GM12878 (cell line): ENCODE measurements at regions not wholly inside any gene's neighbourhood (a gene's known extent, or its start where the extent isn't known, plus 50 kb on each side); places are given as distances from the start of the nearest gene placed in this dataset.

Experiments
- ATAC-seq: fragments of 200-7000 bp; cut with Tn5 transposase; 3 replicates; pipeline ENCODE4 v1.9.1; 2020; ENCODE audit warnings: mild to moderate bottlenecking, moderate library complexity
- BruUV-seq: library from RNA; stranded (reverse); fragments of 400-500 nt; replicated peaks from 2 replicates; lab custom pipeline; 2021; lab: Mats Ljungman, UMichigan
- CTCF ChIA-PET: fragments of 300-600 bp; sonication (Branson Sonifier 250); formaldehyde crosslinking; extraction: SDS; loops from one replicate; lab custom pipeline; 2021; ENCODE audit warnings: inconsistent platforms; lab: Yijun Ruan, JAX
- POLR2A ChIA-PET: fragments of 350-600 bp; formaldehyde crosslinking; extraction: SDS; loops from one replicate; lab custom pipeline; 2021; ENCODE audit warnings: inconsistent platforms; lab: Charles Lee
- RAD21 ChIA-PET: fragments of 300-600 bp; sonication (Branson Sonifier 250); formaldehyde crosslinking; loops from one replicate; lab custom pipeline; 2023; ENCODE audit warnings: antibody characterized with exemption; ENCODE audit not compliant: unreplicated experiment; lab: Charles Lee
- SMC1A ChIA-PET: fragments of 300-600 bp; sonication (Branson Sonifier 250); formaldehyde crosslinking; loops from one replicate; lab custom pipeline; 2023; ENCODE audit not compliant: unreplicated experiment, uncharacterized antibody; lab: Charles Lee
- DNase-seq: peaks from one replicate; pipeline ENCODE4 v3.0.0-alpha.2; 2011; ENCODE audit warnings: low read depth, low spot score
- FAIRE-seq: peaks from 3 replicates; lab custom pipeline; 2011; peaks lifted over from hg19 to GRCh38; lab: Jason Lieb, UNC
- H2AFZ ChIP-seq: 2 replicates; pipeline ENCODE4 v1.6.0; 2011; ENCODE audit warnings: low read depth, low read length, control low read depth; ENCODE audit not compliant: control insufficient read depth
- H3K27ac ChIP-seq: 2 replicates; pipeline ENCODE4 v1.5.1; 2011; ENCODE audit warnings: control low read depth; ENCODE audit not compliant: control insufficient read depth, insufficient read depth
- H3K27me3 ChIP-seq, 2 experiments: replicated peaks in 1 of 2; 2 replicates each; pipeline versions ENCODE4 v1.6.0 to v1.6.1; 2011; ENCODE audit warnings: low read length in 1 of 2; ENCODE audit not compliant: control insufficient read depth in 2 of 2, insufficient read depth in 2 of 2
- H3K36me3 ChIP-seq, 2 experiments: 2 replicates each; pipeline ENCODE4 v1.5.1; 2011; ENCODE audit warnings: low read length in 1 of 2; ENCODE audit not compliant: control insufficient read depth in 2 of 2, insufficient read depth in 2 of 2
- H3K4me1 ChIP-seq: 2 replicates; pipeline ENCODE4 v1.6.1; 2011; ENCODE audit warnings: mild to moderate bottlenecking, low read length, moderate library complexity, mixed read lengths; ENCODE audit not compliant: control insufficient read depth, insufficient read depth
- H3K4me2 ChIP-seq: 2 replicates; pipeline ENCODE4 v1.6.0; 2011; ENCODE audit warnings: control low read depth; ENCODE audit not compliant: control insufficient read depth, insufficient read depth
- H3K4me3 ChIP-seq: fragments of 200-600 bp; sonication (generic); 2 replicates; pipeline ENCODE4 v1.5.1; 2016
- H3K79me2 ChIP-seq: 2 replicates; pipeline ENCODE4 v1.6.0; 2011; ENCODE audit warnings: low read length; ENCODE audit not compliant: control insufficient read depth, insufficient read depth
- H3K9ac ChIP-seq: 2 replicates; pipeline ENCODE4 v1.8.0; 2011; ENCODE audit warnings: low read length, control low read depth, mixed read lengths; ENCODE audit not compliant: control insufficient read depth, insufficient read depth
- H3K9me3 ChIP-seq: replicated peaks from 3 replicates; pipeline ENCODE4 v1.5.1; 2011; ENCODE audit warnings: mild to moderate bottlenecking, low read length; ENCODE audit not compliant: control insufficient read depth, insufficient read depth
- H4K20me1 ChIP-seq: 2 replicates; pipeline ENCODE4 v1.6.0; 2011; ENCODE audit not compliant: control insufficient read depth, insufficient read depth
- CBX5 ChIP-seq: sonication (generic); IDR thresholded peaks from 2 replicates; pipeline ENCODE4 v1.6.1; 2016; ENCODE audit warnings: low read depth, moderate library complexity, mild to moderate bottlenecking, inconsistent platforms
- EED ChIP-seq: sonication (generic); IDR thresholded peaks from 2 replicates; pipeline ENCODE4 v1.6.1; 2016; ENCODE audit warnings: antibody characterized with exemption, low read depth
- GABPA ChIP-seq: IDR thresholded peaks from 2 replicates; pipeline ENCODE4 v1.6.1; 2014; ENCODE audit warnings: antibody characterized with exemption, low read depth, mild to moderate bottlenecking, inconsistent platforms
- KDM1A ChIP-seq: fragments of 200-600 bp; sonication (generic); IDR thresholded peaks from 2 replicates; pipeline ENCODE4 v1.6.1; 2016; ENCODE audit warnings: borderline replicate concordance
- LARP7 ChIP-seq: fragments of 450-650 bp; IDR thresholded peaks from 2 replicates; pipeline ENCODE4 v1.6.1; 2017; ENCODE audit warnings: mild to moderate bottlenecking
- MYB ChIP-seq: fragments of 150-350 bp; IDR thresholded peaks from 2 replicates; pipeline ENCODE4 v1.6.1; 2014; ENCODE audit warnings: mild to moderate bottlenecking, low read depth, low read length, borderline replicate concordance
- SIX5 ChIP-seq: IDR thresholded peaks from 2 replicates; pipeline ENCODE4 v1.6.1; 2011; ENCODE audit warnings: mild to moderate bottlenecking, low read depth, low read length, moderate library complexity; ENCODE audit not compliant: severe bottlenecking
- SMARCA5 ChIP-seq: fragments of 450-650 bp; IDR thresholded peaks from 2 replicates; pipeline ENCODE4 v1.6.1; 2017; ENCODE audit warnings: mild to moderate bottlenecking
- WGBS: methylation state at CpG from one replicate; pipeline ENCODE4 v1.1.6; 2016; ENCODE audit warnings: low lambda C conversion rate; ENCODE audit not compliant: insufficient replicate concordance, insufficient coverage; ENCODE audit errors: missing lambda C conversion rate; 5-methylcytosine and 5-hydroxymethylcytosine counted together
- in situ Hi-C: fragments of 300-500 bp; cut with MboI; formaldehyde crosslinking; loops from 9 replicates; pipeline ENCODE4 v1.14.3; 2018; ENCODE audit warnings: mixed read lengths
- intact Hi-C: fragments of 100-400 bp; cut with micrococcal nuclease; formaldehyde crosslinking; loops from one replicate; pipeline ENCODE4 v1.14.2; 2022; ENCODE audit not compliant: unreplicated experiment
- TF ChIP-seq, protein P1 (sequence below): fragments of 450-650 bp; IDR thresholded peaks from 2 replicates; pipeline ENCODE4 v1.6.1; 2017; ENCODE audit warnings: mild to moderate bottlenecking, moderate library complexity
- TF ChIP-seq, protein P2 (sequence below): fragments of 450-650 bp; IDR thresholded peaks from 2 replicates; pipeline ENCODE4 v1.6.1; 2017; ENCODE audit warnings: low read depth, mild to moderate bottlenecking, moderate library complexity
- TF ChIP-seq, protein P3 (sequence below): fragments of 150-350 bp; IDR thresholded peaks from 2 replicates; pipeline ENCODE4 v1.6.1; 2014; ENCODE audit warnings: mild to moderate bottlenecking, low read depth, low read length
- TF ChIP-seq, protein P4 (sequence below): fragments of 450-650 bp; conservative IDR thresholded peaks from 2 replicates; pipeline ENCODE4 v1.6.1; 2017; ENCODE audit warnings: mild to moderate bottlenecking, moderate library complexity

DNA sequence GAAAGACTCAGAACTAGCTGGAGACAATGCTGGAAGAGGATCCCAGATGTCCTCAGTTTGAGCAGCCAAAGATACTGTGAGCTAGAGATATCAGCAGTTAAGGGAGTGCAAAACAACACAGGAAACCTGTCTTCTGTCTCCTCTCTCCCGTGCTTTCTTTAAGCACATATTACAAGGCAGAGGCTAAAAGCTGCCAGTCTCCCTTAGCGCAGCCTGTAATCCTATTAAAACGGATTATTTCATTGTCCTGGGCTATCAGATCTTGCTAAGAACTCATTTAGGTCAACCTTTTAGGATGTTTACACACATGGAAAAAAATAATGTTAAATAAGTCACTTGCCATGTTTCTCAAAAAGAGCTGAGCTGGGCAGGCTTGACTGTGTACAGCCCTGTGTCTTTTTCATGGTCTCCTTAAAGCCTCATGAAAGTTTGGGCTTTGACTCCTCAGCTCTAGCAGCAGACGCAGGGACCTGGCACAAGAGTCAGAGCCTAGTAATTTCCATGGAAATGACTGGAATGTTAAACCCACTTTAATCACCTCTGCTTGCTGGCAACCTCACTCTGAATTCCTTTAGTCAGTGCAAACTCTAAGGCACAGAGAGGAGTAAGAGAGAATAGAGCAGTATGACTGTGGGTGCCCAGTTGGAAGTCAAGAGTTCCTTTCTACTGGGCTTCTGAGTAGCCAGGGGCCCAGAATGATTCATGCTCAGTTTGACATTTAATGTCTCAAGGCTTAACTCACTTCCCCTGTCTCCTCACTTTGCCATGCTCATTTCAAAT is 491.9 kb downstream of the NTRK3 start:
- H3K4me1 ChIP-seq = no peaks in the 10 kb centered on the region
- no peaks in the 10 kb centered on the region for H3K9me3 ChIP-seq
- ChIA-PET SMC1A (no interaction called here), RAD21 (interaction anchor here (0.6 kb wide), 1 partner anchor 826 kb away, joined by 3 read pairs; no protein-coding TSS in a partner anchor), POLR2A (no interaction called here), CTCF (no interaction called here)
- no peak for ATAC-seq
- intact Hi-C loops = no loop called here
- FAIRE-seq = no peak
- no peak overlapping the region for H3K27ac ChIP-seq
- WGBS = 19% methylated on average over 4 of the region's 4 CpGs
- H3K36me3 ChIP-seq = no peaks in the 10 kb centered on the region
- no peak overlapping the region for H3K9ac ChIP-seq
- BruUV-seq = no TSS peak
- DNase-seq = no peak
- no peaks in the 10 kb centered on the region for H3K79me2 ChIP-seq
- no peak for TF ChIP-seq GABPA
- TF ChIP-seq, protein P1, sequence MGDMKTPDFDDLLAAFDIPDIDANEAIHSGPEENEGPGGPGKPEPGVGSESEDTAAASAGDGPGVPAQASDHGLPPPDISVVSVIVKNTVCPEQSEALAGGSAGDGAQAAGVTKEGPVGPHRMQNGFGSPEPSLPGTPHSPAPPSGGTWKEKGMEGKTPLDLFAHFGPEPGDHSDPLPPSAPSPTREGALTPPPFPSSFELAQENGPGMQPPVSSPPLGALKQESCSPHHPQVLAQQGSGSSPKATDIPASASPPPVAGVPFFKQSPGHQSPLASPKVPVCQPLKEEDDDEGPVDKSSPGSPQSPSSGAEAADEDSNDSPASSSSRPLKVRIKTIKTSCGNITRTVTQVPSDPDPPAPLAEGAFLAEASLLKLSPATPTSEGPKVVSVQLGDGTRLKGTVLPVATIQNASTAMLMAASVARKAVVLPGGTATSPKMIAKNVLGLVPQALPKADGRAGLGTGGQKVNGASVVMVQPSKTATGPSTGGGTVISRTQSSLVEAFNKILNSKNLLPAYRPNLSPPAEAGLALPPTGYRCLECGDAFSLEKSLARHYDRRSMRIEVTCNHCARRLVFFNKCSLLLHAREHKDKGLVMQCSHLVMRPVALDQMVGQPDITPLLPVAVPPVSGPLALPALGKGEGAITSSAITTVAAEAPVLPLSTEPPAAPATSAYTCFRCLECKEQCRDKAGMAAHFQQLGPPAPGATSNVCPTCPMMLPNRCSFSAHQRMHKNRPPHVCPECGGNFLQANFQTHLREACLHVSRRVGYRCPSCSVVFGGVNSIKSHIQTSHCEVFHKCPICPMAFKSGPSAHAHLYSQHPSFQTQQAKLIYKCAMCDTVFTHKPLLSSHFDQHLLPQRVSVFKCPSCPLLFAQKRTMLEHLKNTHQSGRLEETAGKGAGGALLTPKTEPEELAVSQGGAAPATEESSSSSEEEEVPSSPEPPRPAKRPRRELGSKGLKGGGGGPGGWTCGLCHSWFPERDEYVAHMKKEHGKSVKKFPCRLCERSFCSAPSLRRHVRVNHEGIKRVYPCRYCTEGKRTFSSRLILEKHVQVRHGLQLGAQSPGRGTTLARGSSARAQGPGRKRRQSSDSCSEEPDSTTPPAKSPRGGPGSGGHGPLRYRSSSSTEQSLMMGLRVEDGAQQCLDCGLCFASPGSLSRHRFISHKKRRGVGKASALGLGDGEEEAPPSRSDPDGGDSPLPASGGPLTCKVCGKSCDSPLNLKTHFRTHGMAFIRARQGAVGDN = no peak
- no peak for TF ChIP-seq CBX5
- TF ChIP-seq, protein P2, sequence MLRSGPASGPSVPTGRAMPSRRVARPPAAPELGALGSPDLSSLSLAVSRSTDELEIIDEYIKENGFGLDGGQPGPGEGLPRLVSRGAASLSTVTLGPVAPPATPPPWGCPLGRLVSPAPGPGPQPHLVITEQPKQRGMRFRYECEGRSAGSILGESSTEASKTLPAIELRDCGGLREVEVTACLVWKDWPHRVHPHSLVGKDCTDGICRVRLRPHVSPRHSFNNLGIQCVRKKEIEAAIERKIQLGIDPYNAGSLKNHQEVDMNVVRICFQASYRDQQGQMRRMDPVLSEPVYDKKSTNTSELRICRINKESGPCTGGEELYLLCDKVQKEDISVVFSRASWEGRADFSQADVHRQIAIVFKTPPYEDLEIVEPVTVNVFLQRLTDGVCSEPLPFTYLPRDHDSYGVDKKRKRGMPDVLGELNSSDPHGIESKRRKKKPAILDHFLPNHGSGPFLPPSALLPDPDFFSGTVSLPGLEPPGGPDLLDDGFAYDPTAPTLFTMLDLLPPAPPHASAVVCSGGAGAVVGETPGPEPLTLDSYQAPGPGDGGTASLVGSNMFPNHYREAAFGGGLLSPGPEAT = no peak
- TF ChIP-seq EED = no peak
- no peak for TF ChIP-seq SMARCA5
- no peak for TF ChIP-seq KDM1A
- TF ChIP-seq, protein P3, sequence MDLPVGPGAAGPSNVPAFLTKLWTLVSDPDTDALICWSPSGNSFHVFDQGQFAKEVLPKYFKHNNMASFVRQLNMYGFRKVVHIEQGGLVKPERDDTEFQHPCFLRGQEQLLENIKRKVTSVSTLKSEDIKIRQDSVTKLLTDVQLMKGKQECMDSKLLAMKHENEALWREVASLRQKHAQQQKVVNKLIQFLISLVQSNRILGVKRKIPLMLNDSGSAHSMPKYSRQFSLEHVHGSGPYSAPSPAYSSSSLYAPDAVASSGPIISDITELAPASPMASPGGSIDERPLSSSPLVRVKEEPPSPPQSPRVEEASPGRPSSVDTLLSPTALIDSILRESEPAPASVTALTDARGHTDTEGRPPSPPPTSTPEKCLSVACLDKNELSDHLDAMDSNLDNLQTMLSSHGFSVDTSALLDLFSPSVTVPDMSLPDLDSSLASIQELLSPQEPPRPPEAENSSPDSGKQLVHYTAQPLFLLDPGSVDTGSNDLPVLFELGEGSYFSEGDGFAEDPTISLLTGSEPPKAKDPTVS = no peak
- TF ChIP-seq, protein P4, sequence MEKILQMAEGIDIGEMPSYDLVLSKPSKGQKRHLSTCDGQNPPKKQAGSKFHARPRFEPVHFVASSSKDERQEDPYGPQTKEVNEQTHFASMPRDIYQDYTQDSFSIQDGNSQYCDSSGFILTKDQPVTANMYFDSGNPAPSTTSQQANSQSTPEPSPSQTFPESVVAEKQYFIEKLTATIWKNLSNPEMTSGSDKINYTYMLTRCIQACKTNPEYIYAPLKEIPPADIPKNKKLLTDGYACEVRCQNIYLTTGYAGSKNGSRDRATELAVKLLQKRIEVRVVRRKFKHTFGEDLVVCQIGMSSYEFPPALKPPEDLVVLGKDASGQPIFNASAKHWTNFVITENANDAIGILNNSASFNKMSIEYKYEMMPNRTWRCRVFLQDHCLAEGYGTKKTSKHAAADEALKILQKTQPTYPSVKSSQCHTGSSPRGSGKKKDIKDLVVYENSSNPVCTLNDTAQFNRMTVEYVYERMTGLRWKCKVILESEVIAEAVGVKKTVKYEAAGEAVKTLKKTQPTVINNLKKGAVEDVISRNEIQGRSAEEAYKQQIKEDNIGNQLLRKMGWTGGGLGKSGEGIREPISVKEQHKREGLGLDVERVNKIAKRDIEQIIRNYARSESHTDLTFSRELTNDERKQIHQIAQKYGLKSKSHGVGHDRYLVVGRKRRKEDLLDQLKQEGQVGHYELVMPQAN = no peak
- no peak for TF ChIP-seq MYB
- no peak for TF ChIP-seq SIX5
- no peak for TF ChIP-seq LARP7
- no peaks in the 10 kb centered on the region for H4K20me1 ChIP-seq
- H3K27me3 ChIP-seq = no peaks in the 10 kb centered on the region
- no peak overlapping the region for H2AFZ ChIP-seq
- in situ Hi-C loops = no loop called here
- H3K4me3 ChIP-seq = no peak overlapping the region
- no peak overlapping the region for H3K4me2 ChIP-seq
